AG20443 (cell line): ENCODE measurements at regions not wholly inside any gene's neighbourhood (a gene's known extent, or its start where the extent isn't known, plus 50 kb on each side); places are given as distances from the start of the nearest gene placed in this dataset.

Source experiments
- DNase-seq: peaks from one replicate; pipeline ENCODE4 v3.0.0; 2012; ENCODE audit warnings: low spot score, mixed read lengths

DNA sequence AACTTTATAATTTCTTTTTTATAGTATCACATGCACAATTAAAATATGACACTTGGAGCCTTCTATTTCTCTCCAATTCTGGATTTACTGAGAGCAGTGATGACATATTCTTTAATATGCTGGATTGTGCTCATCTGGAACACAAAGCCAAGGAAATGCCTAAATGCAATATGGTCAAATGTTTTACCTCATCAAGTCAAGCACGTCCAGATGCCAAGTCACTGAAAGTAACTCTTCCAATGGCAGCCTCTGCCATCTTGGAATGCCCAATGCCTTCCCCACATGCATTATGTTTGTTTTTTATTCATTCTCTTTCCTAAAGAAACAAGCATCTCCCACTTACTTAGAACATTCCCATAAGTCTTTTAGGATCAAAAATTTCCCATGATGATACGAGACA lies 189.8 kb downstream of the TMX3 start:
- DNase-seq = no peak

DNA sequence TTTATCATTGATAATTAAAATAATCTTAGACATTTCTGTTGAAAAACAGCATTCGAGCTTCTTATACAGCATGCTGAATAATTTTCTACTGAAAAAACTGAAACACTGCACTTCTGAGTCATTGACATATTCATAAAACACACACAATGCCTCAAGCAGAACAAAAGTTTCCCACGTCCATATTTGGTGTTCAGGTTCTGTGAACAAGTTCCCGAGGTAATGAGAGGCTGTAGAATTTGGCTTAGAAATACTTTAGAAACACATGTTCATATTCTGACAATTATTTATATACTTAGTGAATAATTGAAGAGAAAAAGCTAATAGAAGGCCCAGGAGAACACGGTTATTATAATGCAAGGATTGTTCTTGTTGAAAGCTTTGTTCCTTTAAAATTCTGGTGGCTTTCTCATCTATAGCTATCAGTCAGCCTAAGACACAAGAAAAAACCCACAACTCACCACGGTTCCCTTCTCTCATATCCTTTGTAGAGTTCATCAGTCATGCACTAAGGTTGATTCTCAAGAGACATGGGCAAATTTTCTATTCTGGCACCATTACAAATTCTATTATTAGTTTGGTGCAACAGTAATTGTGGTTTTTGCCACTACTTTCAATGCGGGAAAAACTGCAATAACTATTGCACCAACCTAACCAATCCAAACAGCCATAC lies 194.4 kb downstream of the TMX3 start:
- DNase-seq = peak; percentile 17

DNA sequence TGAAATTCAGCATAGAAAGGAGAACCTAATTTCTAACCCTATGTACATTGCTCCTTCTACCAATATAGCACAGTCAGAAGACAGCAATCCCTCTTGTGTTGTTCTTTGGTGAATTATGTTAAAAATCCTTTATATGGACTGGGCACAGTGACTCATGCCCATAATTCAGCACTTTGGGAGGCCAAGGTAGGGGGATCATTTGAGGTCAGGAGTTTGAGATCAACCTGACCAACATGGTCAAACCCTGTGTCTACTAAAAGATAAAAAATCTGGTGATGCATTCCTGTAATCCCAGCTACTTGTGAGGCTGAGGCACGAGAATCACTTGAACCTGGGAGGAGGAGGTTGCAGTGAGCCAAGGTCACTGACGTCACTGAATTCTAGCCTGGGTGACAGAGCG lies 195.6 kb downstream of the TMX3 start:
- DNase-seq = no peak

DNA sequence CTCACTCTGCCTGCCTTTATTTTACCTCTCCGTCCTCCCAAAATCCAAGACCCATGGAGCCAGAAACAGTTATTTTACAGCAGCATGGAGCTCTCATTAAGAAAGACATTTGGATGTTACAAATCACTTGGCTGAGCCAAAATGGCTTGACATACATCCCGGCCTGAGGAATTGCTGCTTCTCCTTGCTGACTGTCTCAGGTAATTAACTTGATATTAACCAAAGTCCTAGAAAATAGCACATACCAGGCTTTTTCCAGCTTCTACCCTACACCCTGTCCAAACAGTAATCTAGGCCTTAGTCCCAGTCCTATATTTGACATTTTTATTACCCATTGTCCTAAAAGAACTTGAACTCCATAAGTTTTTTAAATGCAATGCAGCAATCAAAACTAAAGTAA lies 205.0 kb downstream of the TMX3 start:
- DNase-seq = no peak

DNA sequence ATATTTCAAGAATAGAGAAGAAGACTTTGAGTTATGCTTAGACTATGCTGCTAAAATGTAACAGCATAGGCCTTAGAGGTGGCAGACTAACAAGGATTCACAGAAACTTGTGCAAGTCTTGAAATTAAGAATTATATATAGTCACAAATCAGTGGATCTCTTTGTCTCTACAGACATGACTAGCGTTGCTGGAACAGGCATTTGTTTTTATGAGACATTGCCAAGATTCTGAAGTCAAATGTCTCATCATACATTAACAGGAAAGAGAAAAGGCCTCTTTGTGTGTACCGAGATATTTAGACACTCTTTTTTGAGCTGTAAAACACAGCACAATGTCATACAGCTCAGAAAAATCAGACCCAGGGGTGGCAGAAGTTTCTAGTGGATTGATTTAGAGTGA lies 207.1 kb downstream of the TMX3 start:
- no peak for DNase-seq

DNA sequence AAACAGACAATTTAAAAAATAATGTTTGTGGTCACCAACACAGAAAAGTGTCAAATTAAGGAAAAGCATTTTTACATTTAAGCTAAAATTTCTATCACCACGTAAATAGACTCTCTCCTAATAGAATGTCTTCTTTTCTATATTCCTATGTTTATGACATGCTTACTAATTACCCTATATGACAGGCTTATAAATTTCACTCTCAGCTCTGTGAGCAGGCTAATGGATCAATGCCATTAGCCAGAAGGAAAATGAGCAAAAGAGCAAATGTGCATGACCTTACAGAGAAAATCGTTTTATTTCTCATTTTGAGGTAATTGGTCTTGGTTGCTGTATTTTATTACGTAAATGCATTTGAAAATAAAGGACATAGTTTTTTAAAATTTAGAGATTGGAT lies 209.7 kb downstream of the TMX3 start:
- DNase-seq = no peak

DNA sequence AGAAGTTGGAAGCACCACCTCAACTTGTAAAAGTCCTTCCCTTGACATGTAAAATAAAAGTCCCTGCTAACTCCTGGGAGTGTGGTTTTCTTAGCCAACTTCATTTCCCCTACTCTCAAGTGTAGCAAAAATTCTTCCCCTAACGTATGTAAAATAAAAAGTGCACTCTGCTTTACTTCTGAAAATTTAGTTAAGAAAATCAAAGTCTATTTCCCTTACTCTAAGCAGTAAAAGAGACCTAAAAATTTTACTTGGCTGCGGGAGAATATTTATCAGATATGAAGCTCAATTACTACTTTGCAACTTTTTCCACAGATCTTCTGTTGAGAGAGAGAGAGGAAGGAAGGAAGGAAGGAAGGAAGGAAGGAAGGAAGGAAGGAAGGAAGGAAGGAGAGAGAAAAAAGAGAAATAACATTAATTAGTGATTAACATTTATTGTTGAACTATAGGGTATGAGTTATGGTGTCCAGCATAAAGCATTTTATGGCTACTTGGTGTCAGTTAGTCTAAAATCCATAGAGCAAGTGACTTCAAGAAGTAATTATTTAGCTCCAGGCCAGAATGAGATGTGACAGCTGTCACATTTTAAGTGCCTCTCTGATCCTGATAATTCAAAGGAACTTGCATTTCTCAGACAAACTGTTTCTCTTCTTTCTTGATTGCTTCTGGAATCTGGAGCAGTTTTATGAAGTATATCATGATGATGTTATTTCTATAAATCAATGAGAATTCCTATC lies 210.3 kb downstream of the TMX3 start:
- no peak for DNase-seq

DNA sequence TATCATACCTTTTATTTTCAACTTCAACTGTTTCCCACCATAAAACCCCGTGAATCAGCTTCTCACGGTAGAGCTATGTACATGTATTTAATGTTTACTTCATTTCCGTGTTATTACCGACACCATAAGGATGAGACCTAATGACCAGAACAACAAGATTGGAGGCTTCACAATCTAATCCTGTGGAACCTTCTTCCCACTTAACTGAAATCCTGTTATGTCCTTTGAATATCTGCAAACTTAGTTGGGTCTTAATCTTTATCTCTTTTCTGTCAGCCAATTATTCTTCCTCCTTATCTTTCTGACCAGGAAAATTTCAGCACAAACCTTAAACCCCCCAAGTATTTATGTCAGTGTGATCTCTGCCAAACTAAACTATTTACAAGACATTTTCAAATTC lies 214.4 kb downstream of the TMX3 start:
- DNase-seq = no peak

DNA sequence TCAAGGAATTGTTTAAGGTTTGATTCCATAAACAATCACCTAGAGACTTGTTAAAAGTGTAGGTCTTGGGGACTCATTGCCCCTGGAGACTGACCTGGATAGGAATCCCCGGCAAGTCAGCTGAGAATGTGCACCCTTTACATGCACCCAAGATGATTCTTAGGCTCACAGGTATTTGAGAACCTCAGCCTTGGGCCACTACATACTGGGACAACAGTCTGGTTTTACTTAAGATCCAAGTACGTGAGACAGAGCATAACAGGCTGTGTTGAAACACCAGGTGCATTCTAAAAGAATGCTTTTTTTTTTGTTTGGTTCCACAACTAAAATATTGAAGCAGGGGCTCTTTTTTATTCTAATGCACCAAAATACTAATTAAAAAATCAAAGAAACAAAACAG lies 215.8 kb downstream of the TMX3 start:
- no peak for DNase-seq

DNA sequence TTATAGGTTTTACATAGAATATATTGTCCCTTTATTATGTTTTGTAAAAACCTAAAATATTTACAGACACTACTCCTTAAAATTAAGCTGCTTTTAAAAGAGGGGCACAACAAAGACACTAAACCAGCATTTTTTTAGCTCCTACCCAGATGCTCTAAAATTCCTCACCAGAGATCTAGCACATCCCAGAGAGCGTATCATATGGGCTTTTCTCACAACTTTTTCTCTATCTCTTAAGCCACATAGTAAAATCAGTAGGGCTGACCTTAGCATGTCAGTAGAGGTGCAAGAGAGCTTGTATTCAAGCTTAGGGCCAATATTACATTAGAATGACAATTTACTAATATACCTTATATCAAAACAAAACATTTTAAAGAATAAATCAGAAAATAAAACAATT lies 216.3 kb downstream of the TMX3 start:
- DNase-seq = no peak

DNA sequence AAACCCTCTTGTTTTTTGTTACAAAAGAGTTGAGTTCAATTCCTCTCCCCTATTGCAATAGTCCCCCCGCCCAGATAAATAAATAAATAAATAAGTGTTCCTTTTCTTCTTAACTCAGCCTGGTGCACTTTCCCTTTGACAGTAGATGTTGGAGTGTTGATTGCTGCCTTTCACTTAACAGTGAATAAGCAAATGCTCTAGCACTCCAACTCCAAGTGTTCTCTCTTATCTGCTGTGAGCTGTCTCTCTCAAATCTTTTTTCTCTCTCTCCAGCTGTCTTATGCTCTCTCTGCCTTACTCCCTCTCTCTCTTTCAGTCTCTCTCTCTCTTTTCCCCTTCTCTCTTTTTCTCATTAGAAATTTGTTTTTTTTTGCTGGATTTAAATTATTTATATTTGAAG lies 216.7 kb downstream of the TMX3 start:
- DNase-seq = no peak

DNA sequence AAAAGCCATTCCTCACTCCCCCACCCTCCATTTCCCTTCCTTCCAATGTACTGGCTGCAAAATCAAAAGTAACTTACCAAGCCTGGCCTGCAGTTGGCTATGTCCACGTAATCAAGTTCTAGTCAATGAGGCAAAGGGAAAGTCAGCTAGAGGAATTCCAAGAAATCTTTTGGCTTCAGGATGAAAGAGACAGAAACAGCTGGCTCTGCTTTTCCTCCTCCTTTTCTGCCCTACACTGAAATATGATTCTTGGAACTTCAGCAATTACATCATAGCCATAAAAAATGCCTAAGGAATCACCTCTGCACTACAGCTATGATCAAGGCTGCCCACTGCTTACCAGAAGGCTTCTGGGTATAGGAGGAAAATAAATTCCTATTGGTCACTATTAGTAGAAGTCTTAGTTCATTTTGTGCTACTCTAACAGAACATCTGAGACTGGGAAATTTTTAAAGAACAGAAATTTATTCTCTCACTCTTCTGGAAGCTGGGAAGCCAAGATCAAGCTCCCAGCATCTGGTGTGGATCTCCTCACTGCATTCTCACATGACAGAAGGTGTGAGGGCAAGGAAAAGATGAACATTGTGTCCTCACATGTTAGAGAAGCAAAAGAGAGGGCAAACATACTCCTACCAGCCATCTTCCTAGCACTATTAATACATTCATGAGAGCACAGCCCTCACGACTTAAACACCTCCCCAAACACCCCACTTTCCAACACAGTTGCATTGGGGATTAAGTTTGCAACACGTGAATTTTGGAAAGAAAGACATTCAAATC lies 219.9 kb downstream of the TMX3 start:
- peak; percentile 80 for DNase-seq

DNA sequence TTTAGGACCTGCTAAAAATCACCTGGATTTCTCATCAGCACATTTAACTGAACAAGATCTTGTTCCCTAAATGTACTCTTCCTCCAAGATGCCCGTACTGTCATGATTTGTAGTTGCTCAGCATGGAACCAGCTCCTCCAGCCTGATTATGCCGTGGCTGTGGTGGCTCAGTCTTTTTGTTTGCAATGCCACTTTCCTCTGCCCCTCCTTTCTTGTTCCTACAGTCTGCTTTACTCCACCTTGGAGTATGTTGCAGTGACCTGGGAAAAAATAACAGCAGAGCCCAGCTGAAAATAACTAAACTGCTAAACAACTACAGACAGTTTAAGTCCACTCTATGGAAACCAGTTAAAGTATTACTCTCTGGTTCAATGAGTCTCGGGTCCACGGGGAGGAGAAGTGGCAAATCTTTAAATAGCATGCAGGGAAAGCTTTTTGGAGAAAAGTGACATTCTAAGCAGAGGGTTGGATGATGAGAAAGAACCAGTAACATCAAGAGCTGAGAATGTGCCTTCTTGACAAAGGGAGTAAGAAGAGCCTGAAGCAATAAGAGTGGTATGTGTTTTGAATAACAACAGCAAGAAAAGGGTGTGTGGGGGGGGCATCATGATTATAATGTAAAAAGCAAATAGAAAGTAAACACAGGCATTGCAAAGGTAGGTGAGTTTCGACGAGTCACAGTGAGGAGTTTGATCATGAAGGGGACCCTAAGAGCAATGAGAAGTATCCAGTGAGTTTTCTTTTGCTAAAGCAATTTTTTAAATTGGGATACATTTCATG lies 225.7 kb downstream of the TMX3 start:
- DNase-seq = no peak

DNA sequence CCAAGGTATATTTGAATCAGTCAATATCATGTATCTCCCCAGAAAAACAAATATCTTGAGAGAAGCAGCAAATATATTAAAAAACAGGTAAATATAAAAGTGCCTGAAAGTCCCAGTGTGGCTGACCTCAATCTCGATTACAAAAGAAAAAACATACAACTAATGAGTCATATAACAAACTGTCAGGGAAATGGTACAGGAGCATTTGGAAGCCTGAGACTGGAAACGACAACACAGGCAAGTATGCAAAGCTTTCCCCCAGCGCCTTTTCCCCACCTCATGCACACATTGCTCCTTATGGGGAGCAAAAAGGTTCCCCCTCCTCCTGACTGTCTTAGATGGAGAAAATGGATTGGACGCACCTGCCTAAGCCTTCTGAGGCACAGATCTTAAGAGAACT lies 230.7 kb downstream of the TMX3 start:
- no peak for DNase-seq

DNA sequence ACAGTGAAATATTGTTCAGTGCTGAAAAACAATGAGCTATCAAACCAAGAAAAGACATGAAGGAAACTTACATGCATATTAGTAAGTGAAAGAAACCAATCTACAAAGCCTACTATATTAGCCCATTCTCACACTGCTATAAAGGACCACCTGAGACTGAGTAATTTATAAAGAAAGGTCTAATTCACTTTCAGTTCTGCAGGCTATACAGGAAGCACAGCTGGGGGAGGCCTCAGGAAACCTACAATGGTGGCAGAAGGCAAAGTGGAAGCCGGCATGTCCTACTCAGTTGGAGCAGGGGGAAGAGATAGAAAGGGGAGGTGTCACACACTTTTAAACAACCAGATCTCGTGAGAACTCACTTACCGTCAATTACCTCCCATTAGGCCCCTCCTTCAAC lies 232.1 kb downstream of the TMX3 start:
- no peak for DNase-seq

DNA sequence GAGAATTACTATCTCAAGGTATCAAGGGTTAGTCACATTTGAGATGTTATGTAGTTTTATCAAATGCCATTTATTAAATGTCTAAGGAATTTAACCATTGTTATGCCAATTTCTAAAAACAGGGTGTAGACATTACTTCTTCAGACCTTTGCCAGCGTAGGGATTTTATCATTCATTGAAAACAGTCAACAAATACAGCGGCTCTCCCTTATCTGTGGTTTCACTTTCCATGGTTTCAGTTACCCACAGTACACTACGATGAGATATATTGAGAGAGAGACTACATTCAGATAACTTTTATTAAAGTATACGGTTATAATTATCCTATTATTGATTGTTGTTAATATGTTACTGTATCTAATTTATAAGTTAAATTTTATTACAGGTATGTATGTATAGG lies 234.7 kb downstream of the TMX3 start:
- no peak for DNase-seq

DNA sequence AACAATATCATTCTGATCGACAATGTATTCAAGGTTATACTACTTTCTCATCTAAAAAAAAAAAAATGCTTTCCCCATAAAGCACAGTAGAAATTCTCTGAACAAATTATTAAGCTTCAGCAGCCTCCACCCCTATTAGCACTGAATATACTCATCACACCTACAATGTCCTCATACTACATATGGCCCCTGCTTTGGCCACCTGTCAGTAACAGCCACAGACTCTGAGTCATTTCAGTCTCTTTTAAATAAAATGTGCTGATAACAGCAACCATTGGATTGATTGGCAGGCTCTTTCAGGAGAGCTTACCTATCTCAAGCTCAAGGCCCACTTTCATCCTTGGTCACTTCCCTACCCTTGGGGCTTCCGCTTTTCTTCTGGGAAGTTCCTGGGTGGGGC lies 236.7 kb downstream of the TMX3 start:
- no peak for DNase-seq

DNA sequence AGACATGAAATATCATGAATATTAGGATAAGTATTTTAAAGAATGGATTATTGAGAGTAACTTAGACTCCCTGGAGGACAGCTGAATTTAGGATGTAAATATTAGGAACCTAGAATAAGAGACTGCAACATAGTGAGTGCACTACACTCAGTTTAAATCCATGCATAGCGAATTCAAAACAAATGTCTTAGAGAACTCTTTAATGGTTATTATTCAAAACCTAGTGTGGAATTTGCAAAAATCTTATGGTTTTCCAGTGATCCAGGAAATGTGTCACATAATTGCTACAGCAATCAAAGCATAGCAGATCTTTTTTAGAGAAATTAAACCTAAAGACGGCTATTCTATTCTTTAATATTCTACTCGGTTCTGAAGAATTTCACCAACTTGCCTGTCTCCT lies 239.0 kb downstream of the TMX3 start:
- no peak for DNase-seq

DNA sequence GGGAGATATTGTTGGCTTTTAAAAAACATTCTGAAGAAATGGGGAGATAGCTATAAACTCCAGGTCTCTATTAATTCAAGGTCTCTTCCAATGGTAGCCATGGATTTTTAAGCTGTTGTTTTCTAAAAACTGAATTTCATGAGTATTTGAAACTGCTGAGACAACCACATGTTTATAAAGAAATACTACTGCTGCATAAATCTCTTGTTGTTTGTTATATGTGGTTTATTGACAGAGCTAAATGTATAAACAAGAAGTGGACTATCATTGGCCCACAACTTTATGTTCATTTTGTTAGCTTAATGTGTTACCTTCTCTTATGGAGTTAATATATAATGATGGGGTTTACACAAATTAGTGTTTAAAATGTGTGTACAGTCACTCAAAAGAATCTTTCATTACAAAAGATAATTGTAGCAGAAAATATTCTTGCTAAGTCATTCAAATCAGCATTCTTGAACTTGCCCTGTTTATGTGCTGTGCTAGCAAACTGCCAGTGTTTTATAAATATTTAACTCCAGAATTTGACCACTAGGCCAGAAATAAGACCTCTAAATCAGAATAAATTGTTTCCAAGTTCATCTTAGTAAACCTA lies 242.1 kb downstream of the TMX3 start:
- DNase-seq = no peak

DNA sequence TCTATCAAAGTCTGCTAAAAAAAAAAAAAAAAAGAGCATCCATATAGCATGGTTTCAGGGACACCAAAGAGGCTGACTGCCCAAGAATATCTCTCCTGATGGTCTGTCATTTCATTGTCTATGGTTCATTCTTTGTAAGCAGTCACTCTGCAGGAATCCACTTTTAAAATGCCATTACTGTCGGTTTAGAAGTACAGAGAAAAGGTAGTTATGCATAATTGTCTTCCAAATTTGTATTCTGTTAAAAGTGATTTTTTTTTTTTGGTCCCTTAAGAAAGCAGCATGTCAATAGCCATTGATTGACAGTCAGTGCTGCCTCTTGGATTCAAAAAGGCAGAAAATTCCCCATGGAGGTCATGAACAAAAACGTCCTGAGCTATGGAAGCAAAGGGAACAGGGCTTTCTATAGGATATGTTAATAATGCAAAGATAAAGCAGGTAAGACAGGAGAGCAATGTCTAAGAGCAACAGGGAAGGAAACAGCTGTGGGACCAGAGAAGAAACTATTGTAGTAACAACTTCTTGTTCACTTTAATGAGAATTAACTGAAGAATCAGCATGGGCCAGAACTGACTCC lies 245.8 kb downstream of the TMX3 start:
- no peak for DNase-seq

DNA sequence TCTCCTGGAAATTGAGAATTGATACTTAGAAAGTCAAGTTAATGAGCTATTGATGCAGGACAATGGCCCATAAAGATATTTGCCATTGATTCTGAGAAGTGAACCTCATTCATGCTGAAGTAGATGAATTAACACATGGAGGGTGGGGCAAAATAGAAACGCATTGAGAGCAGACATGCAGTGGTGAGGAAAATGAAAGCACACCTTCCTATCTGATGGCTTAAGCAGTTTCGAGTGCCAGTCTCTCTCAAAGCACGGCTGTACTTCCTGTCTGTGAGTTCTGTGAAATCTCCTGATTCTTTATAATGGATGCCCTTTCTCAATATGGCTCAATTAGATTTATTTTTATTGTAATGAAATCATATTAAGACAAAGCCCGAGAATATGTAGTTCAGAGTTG lies 247.0 kb downstream of the TMX3 start:
- DNase-seq = no peak

DNA sequence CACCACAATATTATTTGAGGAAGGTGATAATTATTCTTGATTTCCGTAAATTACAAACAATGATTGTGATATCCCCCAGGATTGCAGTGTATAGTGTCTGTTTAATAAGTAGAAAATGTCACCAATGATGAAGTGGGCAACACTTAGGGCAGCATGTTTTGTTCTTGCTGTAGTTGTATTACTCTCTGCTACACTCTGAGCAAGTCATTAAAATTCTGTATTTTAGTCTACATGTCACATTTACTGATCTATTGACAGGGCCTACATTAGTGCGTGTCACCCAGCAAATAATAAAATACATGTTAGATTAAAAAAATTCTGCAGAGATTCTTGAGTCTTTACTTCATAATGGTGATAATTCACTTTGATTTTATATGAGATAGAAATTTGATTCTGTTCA lies 247.6 kb downstream of the TMX3 start:
- DNase-seq = no peak
